Neural progenitor cell (in vitro differentiated cells): ENCODE measurements at regions not wholly inside any gene's neighbourhood (a gene's known extent, or its start where the extent isn't known, plus 50 kb on each side); places are given as distances from the start of the nearest gene placed in this dataset.
A peak's percentile ranks its signal among the peaks of the same experiment; 100 is the strongest.

Experiments used
- DNase-seq: peaks from one replicate; pipeline ENCODE4 v3.0.0-alpha.2; 2016; ENCODE audit warnings: low spot score
- H2AFZ ChIP-seq: fragments of 200-600 bp; sonication (generic); replicated peaks from 2 replicates; pipeline ENCODE4 v1.6.1; 2016; ENCODE audit warnings: antibody characterized with exemption
- H3F3A ChIP-seq: fragments of 200-600 bp; sonication (generic); 2 replicates; pipeline ENCODE4 v1.6.1; 2016; ENCODE audit warnings: antibody characterized with exemption, low read depth
- H3K27ac ChIP-seq: fragments of 200-600 bp; sonication (generic); 2 replicates; pipeline ENCODE4 v1.5.1; 2016; ENCODE audit warnings: mild to moderate bottlenecking
- H3K27me3 ChIP-seq: fragments of 200-600 bp; sonication (generic); 2 replicates; pipeline ENCODE4 v1.6.1; 2016; ENCODE audit warnings: mild to moderate bottlenecking, moderate library complexity
- H3K36me3 ChIP-seq: fragments of 200-600 bp; sonication (generic); 2 replicates; pipeline ENCODE4 v1.5.1; 2016
- H3K4me1 ChIP-seq: fragments of 200-600 bp; sonication (generic); 2 replicates; pipeline ENCODE4 v1.6.1; 2016; ENCODE audit warnings: mixed run types
- H3K4me2 ChIP-seq: fragments of 200-600 bp; sonication (generic); 2 replicates; pipeline ENCODE4 v1.6.1; 2016
- H3K4me3 ChIP-seq: fragments of 200-600 bp; sonication (generic); 2 replicates; pipeline ENCODE4 v1.5.1; 2016
- H3K79me2 ChIP-seq: fragments of 200-600 bp; sonication (generic); 2 replicates; pipeline ENCODE4 v1.6.1; 2016; ENCODE audit warnings: low read depth
- H3K9ac ChIP-seq: fragments of 200-600 bp; sonication (generic); 2 replicates; pipeline ENCODE4 v1.6.1; 2016
- H3K9me3 ChIP-seq: fragments of 200-600 bp; sonication (generic); 2 replicates; pipeline ENCODE4 v1.5.1; 2016; ENCODE audit warnings: low read depth
- H4K20me1 ChIP-seq: fragments of 200-600 bp; sonication (generic); 2 replicates; pipeline ENCODE4 v1.6.1; 2016; ENCODE audit warnings: low read depth
- H3K27ac Mint-ChIP-seq: 3 replicates; pipeline ENCODE4 v1.8.0; 2021; ENCODE audit warnings: mixed read lengths
- H3K27me3 Mint-ChIP-seq: 2 replicates; pipeline ENCODE4 v1.8.0; 2022; ENCODE audit warnings: low read depth, mild to moderate bottlenecking, inconsistent platforms, moderate library complexity, mixed read lengths; ENCODE audit not compliant: insufficient read depth
- H3K36me3 Mint-ChIP-seq: 3 replicates; pipeline ENCODE4 v1.8.0; 2021; ENCODE audit warnings: mixed read lengths
- H3K4me1 Mint-ChIP-seq: 3 replicates; pipeline ENCODE4 v1.8.0; 2021; ENCODE audit warnings: mixed read lengths
- H3K4me3 Mint-ChIP-seq: 3 replicates; pipeline ENCODE4 v1.8.0; 2021; ENCODE audit warnings: mild to moderate bottlenecking, moderate library complexity, mixed read lengths
- H3K9me3 Mint-ChIP-seq: 3 replicates; pipeline ENCODE4 v1.8.0; 2020; ENCODE audit warnings: mixed read lengths
- EZH2 ChIP-seq: fragments of 200-600 bp; sonication (generic); IDR thresholded peaks from 2 replicates; pipeline ENCODE4 v1.6.1; 2017; ENCODE audit warnings: antibody characterized with exemption, mild to moderate bottlenecking, moderate library complexity
- EZH2phosphoT487 ChIP-seq: fragments of 200-600 bp; sonication (generic); IDR thresholded peaks from 2 replicates; pipeline ENCODE4 v1.6.1; 2017; ENCODE audit warnings: antibody characterized with exemption
- TF ChIP-seq, protein P1 (sequence below): fragments of 200-600 bp; sonication (generic); IDR thresholded peaks from 2 replicates; pipeline ENCODE4 v1.5.1; 2017; ENCODE audit warnings: antibody characterized with exemption, mild to moderate bottlenecking

DNA sequence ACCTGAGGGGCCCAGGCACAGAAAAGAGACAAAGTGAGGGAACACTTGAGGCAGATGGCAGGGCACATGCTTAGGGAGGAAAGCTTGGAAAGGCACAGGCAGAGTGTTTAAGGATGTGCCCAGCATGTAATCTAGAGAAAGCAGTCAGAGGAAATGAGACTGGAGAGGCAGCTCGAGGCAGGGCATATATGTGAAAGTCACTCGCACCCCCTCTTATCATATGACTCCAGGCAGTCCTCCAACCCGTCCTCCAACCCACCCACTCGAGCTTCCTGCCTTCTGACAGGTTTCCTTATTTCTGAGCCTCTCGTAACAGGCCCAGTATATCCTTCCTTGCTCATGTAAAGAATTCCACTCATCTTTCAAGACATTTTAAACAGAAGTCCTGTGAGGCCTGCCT, 294.0 kb downstream of the SOX2 start:
- Histone ChIP-seq H3K9ac (no peak overlapping the region), H3K4me2 (no peak overlapping the region), H3K9me3 (no peaks in the 10 kb centered on the region), H2AFZ (no peak overlapping the region), H3K27ac (no peak overlapping the region), H3K36me3 (no peaks in the 10 kb centered on the region), H3K4me1 (peaks cover 13% of the 10 kb centered on the region), H3K27me3 (no peaks in the 10 kb centered on the region), H3K4me3 (no peak overlapping the region), H3F3A (peaks cover 13% of the 10 kb centered on the region), H4K20me1 (no peaks in the 10 kb centered on the region), H3K79me2 (no peaks in the 10 kb centered on the region)
- no peak overlapping the region for H3K4me3 Mint-ChIP-seq
- no peaks in the 10 kb centered on the region for H3K36me3 Mint-ChIP-seq
- H3K4me1 Mint-ChIP-seq = peaks cover 27% of the 10 kb centered on the region
- H3K9me3 Mint-ChIP-seq = no peaks in the 10 kb centered on the region
- peak overlapping the region; percentile 9 for H3K27ac Mint-ChIP-seq
- peaks cover 7% of the 10 kb centered on the region for H3K27me3 Mint-ChIP-seq
- no peak for DNase-seq
- TF ChIP-seq EZH2 = no peak
- TF ChIP-seq EZH2phosphoT487 = no peak
- TF ChIP-seq, protein P1, sequence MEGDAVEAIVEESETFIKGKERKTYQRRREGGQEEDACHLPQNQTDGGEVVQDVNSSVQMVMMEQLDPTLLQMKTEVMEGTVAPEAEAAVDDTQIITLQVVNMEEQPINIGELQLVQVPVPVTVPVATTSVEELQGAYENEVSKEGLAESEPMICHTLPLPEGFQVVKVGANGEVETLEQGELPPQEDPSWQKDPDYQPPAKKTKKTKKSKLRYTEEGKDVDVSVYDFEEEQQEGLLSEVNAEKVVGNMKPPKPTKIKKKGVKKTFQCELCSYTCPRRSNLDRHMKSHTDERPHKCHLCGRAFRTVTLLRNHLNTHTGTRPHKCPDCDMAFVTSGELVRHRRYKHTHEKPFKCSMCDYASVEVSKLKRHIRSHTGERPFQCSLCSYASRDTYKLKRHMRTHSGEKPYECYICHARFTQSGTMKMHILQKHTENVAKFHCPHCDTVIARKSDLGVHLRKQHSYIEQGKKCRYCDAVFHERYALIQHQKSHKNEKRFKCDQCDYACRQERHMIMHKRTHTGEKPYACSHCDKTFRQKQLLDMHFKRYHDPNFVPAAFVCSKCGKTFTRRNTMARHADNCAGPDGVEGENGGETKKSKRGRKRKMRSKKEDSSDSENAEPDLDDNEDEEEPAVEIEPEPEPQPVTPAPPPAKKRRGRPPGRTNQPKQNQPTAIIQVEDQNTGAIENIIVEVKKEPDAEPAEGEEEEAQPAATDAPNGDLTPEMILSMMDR = no peak

DNA sequence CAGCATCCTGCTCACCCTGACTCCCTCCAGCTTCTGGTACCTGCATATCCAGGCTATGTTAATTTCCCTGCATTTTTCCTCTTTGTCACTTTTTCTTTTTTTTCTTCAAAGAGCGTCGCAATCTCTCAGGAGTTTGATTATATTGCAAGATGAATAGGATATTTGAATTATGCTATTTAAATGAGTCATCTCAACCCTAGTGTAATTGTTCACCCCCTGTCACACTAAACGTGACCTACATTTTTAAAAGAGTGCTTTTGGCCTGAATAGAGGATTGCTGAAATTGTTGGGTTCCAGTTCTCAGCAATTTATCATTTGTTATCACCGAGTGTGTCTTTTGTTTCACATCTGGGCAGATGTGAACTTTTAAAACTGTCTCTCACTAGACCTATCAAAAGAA, 294.7 kb downstream of the SOX2 start:
- peaks cover 6% of the 10 kb centered on the region for H3F3A ChIP-seq
- peaks cover 7% of the 10 kb centered on the region for H3K4me1 ChIP-seq
- Mint-ChIP-seq H3K27ac (no peak overlapping the region), H3K4me3 (no peak overlapping the region), H3K9me3 (no peaks in the 10 kb centered on the region), H3K27me3 (peaks cover 4% of the 10 kb centered on the region), H3K36me3 (no peaks in the 10 kb centered on the region), H3K4me1 (peaks cover 20% of the 10 kb centered on the region)
- no peaks in the 10 kb centered on the region for H3K36me3 ChIP-seq
- TF ChIP-seq, protein P1 = no peak
- TF ChIP-seq EZH2 (no peak), EZH2phosphoT487 (no peak)
- no peaks in the 10 kb centered on the region for H3K79me2 ChIP-seq
- no peak overlapping the region for H3K9ac ChIP-seq
- no peak overlapping the region for H2AFZ ChIP-seq
- no peak overlapping the region for H3K27ac ChIP-seq
- no peaks in the 10 kb centered on the region for H4K20me1 ChIP-seq
- no peak overlapping the region for H3K4me2 ChIP-seq
- H3K4me3 ChIP-seq = no peak overlapping the region
- no peaks in the 10 kb centered on the region for H3K27me3 ChIP-seq
- no peak for DNase-seq
- H3K9me3 ChIP-seq = no peaks in the 10 kb centered on the region

DNA sequence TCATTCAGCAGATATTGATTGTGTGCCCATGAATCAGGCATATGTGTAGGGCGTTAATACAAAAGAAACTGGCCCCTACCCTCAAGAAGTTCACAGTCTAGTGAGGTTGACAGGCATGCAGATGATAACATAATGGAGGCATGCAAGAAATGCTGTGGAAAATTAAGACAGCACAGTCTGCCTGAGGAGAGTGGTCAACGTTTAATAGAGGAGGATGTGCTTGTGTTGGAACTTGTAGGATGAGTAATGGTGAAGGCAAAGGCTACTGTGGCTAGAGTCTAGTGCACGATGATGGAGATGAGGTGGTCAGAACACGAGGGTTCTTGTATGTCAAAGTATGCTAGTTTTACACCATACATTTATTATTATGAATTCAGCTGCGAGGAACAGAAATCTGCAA, 295.7 kb downstream of the SOX2 start:
- TF ChIP-seq EZH2 (no peak), EZH2phosphoT487 (no peak)
- TF ChIP-seq, protein P1 = no peak
- H3K9me3 Mint-ChIP-seq = no peaks in the 10 kb centered on the region

More for the DNA sequence above, 295.7 kb downstream of the SOX2 start:
- no peaks in the 10 kb centered on the region for H4K20me1 ChIP-seq
- H3K4me3 ChIP-seq = no peak overlapping the region
- no peak overlapping the region for H2AFZ ChIP-seq
- no peak overlapping the region for H3K9ac ChIP-seq
- Mint-ChIP-seq H3K4me1 (peaks cover 11% of the 10 kb centered on the region), H3K36me3 (no peaks in the 10 kb centered on the region), H3K27ac (no peak overlapping the region), H3K27me3 (peaks cover 2% of the 10 kb centered on the region), H3K4me3 (no peak overlapping the region)
- no peak overlapping the region for H3K4me2 ChIP-seq
- H3K9me3 ChIP-seq = no peaks in the 10 kb centered on the region
- DNase-seq = no peak
- H3K27me3 ChIP-seq = no peaks in the 10 kb centered on the region
- no peaks in the 10 kb centered on the region for H3K36me3 ChIP-seq
- H3K79me2 ChIP-seq = no peaks in the 10 kb centered on the region
- H3K4me1 ChIP-seq = peaks cover 9% of the 10 kb centered on the region
- no peaks in the 10 kb centered on the region for H3F3A ChIP-seq
- H3K27ac ChIP-seq = no peak overlapping the region
